OCI-LY3 (cell line): ENCODE measurements at regions not wholly inside any gene's neighbourhood (a gene's known extent, or its start where the extent isn't known, plus 50 kb on each side); places are given as distances from the start of the nearest gene placed in this dataset.
A peak's percentile ranks its signal among the peaks of the same experiment; 100 is the strongest.

Experiments
- EZH2phosphoT487 ChIP-seq: fragments of 200-600 bp; shearing (Covaris generic); IDR thresholded peaks from 2 replicates; pipeline ENCODE4 v1.6.1; 2018; ENCODE audit warnings: antibody characterized with exemption, mixed run types, low read depth
- TF ChIP-seq, protein P1 (sequence below): fragments of 200-600, 300-600 bp; sonication (generic); IDR thresholded peaks from 2 replicates; pipeline ENCODE4 v1.5.1; 2014; ENCODE audit warnings: antibody characterized with exemption, low read length, low read depth

DNA sequence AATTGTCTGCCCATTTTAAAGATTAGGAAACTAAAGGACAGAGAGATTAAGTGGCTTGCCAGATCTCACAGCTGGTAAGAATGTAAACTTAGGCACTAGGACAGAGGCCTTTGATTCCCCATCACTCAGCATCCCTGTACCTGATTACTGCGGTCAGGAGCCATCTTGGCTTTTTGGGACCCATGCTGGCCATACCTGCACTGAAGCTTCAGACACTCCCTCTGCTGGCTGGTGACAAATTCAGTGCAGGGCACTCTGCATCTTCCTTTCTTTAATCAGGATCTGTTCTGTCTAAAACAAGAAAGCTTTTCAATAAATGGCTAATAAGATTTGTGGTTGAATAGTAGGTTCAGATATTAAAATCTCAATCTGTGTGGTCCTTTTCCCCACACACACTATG is 215.5 kb upstream of the RORB start:
- TF ChIP-seq, protein P1, sequence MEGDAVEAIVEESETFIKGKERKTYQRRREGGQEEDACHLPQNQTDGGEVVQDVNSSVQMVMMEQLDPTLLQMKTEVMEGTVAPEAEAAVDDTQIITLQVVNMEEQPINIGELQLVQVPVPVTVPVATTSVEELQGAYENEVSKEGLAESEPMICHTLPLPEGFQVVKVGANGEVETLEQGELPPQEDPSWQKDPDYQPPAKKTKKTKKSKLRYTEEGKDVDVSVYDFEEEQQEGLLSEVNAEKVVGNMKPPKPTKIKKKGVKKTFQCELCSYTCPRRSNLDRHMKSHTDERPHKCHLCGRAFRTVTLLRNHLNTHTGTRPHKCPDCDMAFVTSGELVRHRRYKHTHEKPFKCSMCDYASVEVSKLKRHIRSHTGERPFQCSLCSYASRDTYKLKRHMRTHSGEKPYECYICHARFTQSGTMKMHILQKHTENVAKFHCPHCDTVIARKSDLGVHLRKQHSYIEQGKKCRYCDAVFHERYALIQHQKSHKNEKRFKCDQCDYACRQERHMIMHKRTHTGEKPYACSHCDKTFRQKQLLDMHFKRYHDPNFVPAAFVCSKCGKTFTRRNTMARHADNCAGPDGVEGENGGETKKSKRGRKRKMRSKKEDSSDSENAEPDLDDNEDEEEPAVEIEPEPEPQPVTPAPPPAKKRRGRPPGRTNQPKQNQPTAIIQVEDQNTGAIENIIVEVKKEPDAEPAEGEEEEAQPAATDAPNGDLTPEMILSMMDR, result peak; percentile 59
- TF ChIP-seq EZH2phosphoT487, result no peak
